Central memory CD8-positive, alpha-beta T cell (primary cell): ENCODE measurements at regions not wholly inside any gene's neighbourhood (a gene's known extent, or its start where the extent isn't known, plus 50 kb on each side); places are given as distances from the start of the nearest gene placed in this dataset.

Experiments
- ATAC-seq: fragments of 150-1000 bp; cut with Tn5 transposase; replicated peaks from 2 replicates; pipeline ENCODE4 v1.10.0; 2022; ENCODE audit warnings: mild to moderate bottlenecking, moderate FRiP score, moderate number of reproducible peaks; ENCODE audit not compliant: poor library complexity, severe bottlenecking; ENCODE audit errors: extremely low read depth
- DNase-seq, 2 donors: peaks; one replicate each; pipeline ENCODE4 v3.0.0; 2021; ENCODE audit warnings: low spot score in 2 of 2
- H3K27ac Mint-ChIP-seq: one replicate; pipeline ENCODE4 v1.8.0; 2022; ENCODE audit warnings: low read depth, mild to moderate bottlenecking, moderate library complexity, mixed read lengths
- H3K27me3 Mint-ChIP-seq: one replicate; pipeline ENCODE4 v1.8.0; 2022; ENCODE audit warnings: mixed read lengths
- H3K36me3 Mint-ChIP-seq: one replicate; pipeline ENCODE4 v1.8.0; 2022; ENCODE audit warnings: mild to moderate bottlenecking, moderate library complexity, mixed read lengths; ENCODE audit not compliant: insufficient read depth
- H3K4me1 Mint-ChIP-seq: one replicate; pipeline ENCODE4 v1.8.0; 2022; ENCODE audit warnings: mixed read lengths
- H3K4me3 Mint-ChIP-seq: one replicate; pipeline ENCODE4 v1.8.0; 2022; ENCODE audit warnings: mild to moderate bottlenecking, moderate library complexity, mixed read lengths
- H3K9me3 Mint-ChIP-seq: one replicate; pipeline ENCODE4 v1.8.0; 2022; ENCODE audit warnings: mixed read lengths

- DNase-seq = no peak
- Mint-ChIP-seq H3K9me3 (no peaks in the 10 kb centered on the region), H3K36me3 (no peaks in the 10 kb centered on the region), H3K4me3 (no peak overlapping the region), H3K27me3 (peaks cover 10% of the 10 kb centered on the region), H3K4me1 (no peaks in the 10 kb centered on the region), H3K27ac (no peak overlapping the region)
- ATAC-seq = no peak
Observed at GRCh38 chr19:30870876-30871275, 478.4 kb downstream of the TSHZ3 start.

DNA sequence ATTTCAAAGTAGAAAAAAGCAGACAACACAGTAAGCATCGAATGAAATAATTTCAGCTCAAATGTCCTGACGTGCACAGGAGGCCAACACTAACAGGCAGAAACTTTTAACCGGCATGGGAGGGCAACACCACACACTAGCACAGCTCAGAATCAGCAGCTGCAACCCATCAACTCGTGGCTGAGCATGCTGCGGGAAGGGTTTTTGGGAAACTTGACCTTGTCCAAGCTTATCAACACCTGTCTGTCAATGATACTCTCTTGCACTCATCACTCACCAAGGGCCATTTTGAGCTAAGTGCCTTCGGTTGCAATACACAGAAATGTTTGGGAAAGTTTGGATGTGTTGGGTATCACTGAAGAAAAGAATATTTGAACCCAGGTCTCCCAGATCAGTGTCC lies 483.7 kb downstream of the TSHZ3 start:
- no peaks in the 10 kb centered on the region for H3K36me3 Mint-ChIP-seq
- DNase-seq (no peak), ATAC-seq (no peak)
- H3K27ac Mint-ChIP-seq = no peak overlapping the region
- no peak overlapping the region for H3K4me3 Mint-ChIP-seq
- H3K9me3 Mint-ChIP-seq = no peaks in the 10 kb centered on the region
- no peaks in the 10 kb centered on the region for H3K4me1 Mint-ChIP-seq
- peaks cover 31% of the 10 kb centered on the region for H3K27me3 Mint-ChIP-seq

DNA sequence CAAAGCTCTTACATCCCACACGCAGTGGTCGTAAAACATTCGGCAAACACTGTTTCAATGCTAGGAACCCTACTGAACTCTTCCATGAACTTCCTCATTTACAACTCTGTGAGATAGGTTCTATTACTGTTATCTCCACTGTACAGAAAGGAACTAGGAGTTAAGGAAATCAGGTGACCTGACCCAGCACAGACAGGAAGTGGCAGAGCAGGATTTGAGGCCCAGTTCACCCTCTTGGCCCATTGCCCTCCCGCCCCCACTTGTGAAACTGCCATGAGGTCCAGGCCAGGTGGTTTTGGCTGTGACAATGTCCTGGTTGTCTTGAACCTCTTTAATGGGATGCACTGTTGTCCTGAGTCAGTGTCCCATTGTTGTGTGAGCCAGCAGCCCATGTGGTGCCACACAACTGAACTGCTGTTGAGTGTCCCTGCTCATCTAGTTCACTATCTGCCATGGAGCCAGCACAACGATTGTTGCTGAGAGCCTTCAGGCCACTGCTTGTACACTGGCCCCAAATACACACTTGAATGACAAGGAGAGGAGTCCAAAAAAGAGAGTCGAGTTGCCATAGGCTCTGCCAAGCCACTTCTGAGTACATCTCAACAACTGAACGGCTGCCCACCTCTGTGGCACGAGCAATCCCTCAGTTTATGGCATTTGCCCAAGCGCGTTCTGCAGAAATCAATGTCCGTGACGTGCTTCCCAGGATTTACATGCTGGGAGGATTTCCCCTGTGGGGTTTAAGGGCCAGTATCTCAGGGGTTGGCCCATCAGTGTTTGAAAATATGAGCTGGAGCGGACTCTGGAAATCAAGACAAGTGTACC lies 484.6 kb downstream of the TSHZ3 start:
- Mint-ChIP-seq H3K4me1 (no peaks in the 10 kb centered on the region), H3K36me3 (no peaks in the 10 kb centered on the region), H3K4me3 (no peak overlapping the region), H3K27me3 (peaks cover 34% of the 10 kb centered on the region), H3K9me3 (no peaks in the 10 kb centered on the region), H3K27ac (no peak overlapping the region)
- no peak for ATAC-seq
- DNase-seq = no peak

GRCh38 chr19:30862876-30863275 lies 486.4 kb downstream of the TSHZ3 start:
- ATAC-seq = no peak
- no peaks in the 10 kb centered on the region for H3K4me1 Mint-ChIP-seq
- peaks cover 38% of the 10 kb centered on the region for H3K27me3 Mint-ChIP-seq
- no peaks in the 10 kb centered on the region for H3K9me3 Mint-ChIP-seq
- H3K36me3 Mint-ChIP-seq = no peaks in the 10 kb centered on the region
- no peak overlapping the region for H3K4me3 Mint-ChIP-seq
- DNase-seq = no peak
- H3K27ac Mint-ChIP-seq = no peak overlapping the region

DNA sequence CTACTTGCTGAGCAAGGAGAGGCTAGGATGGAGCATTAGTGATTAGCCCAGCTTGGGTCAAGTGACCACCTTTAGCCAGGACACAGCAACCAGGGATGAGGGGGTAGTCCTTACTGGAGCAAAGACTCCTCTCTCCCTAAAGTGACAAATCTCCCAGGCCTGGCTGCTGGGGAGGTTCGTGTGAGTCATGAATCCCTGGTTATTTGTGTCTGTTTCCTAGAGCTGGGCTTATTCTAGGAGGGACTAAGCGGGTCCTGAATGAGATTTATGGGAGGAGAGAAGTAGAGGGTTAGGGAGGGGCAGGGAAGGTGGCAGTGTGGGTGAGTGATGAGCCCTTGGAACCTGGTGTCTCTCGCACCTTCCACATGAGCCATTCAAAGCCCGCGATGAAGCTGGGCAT lies 487.3 kb downstream of the TSHZ3 start:
- ATAC-seq (no peak), DNase-seq (no peak)
- Mint-ChIP-seq H3K4me1 (no peaks in the 10 kb centered on the region), H3K9me3 (no peaks in the 10 kb centered on the region), H3K4me3 (no peak overlapping the region), H3K27ac (no peak overlapping the region), H3K36me3 (no peaks in the 10 kb centered on the region), H3K27me3 (peaks cover 38% of the 10 kb centered on the region)

- no peak overlapping the region for H3K4me3 Mint-ChIP-seq
- H3K4me1 Mint-ChIP-seq = no peaks in the 10 kb centered on the region
- DNase-seq = no peak
- H3K27ac Mint-ChIP-seq = no peak overlapping the region
- no peak for ATAC-seq
- peaks cover 29% of the 10 kb centered on the region for H3K27me3 Mint-ChIP-seq
- no peaks in the 10 kb centered on the region for H3K9me3 Mint-ChIP-seq
- no peaks in the 10 kb centered on the region for H3K36me3 Mint-ChIP-seq
Observed at GRCh38 chr19:30857966-30858490, 485.8 kb downstream of the ZNF536 start.

DNA sequence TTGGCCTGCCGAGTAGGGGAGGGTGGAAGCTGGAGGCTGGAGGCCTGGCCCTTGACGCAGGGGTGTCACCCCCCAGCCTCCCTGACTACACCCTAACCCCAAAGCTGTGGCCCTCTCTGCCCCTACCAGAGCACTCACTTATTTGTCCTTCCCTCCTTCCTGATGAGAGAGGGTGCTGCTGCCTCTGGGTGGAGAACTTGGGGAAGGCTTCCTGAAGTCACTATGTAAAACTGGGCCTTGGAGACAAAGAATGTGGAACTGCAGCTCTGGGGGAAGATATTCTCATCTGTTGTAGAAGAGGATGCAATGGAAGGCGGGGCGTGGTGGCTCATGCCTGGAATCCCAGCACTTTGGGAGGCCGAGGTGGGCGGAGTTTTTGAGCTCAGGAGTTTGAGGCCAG lies 485.2 kb downstream of the ZNF536 start:
- no peaks in the 10 kb centered on the region for H3K9me3 Mint-ChIP-seq
- no peak overlapping the region for H3K4me3 Mint-ChIP-seq
- H3K4me1 Mint-ChIP-seq = no peaks in the 10 kb centered on the region
- no peak overlapping the region for H3K27ac Mint-ChIP-seq
- ATAC-seq (no peak), DNase-seq (no peak)
- peaks cover 23% of the 10 kb centered on the region for H3K27me3 Mint-ChIP-seq
- no peaks in the 10 kb centered on the region for H3K36me3 Mint-ChIP-seq

GRCh38 chr19:30856786-30857185 lies 484.6 kb downstream of the ZNF536 start:
- no peaks in the 10 kb centered on the region for H3K4me1 Mint-ChIP-seq
- H3K9me3 Mint-ChIP-seq = no peaks in the 10 kb centered on the region
- no peak for DNase-seq
- no peak overlapping the region for H3K27ac Mint-ChIP-seq
- H3K27me3 Mint-ChIP-seq = peaks cover 18% of the 10 kb centered on the region
- H3K36me3 Mint-ChIP-seq = no peaks in the 10 kb centered on the region
- ATAC-seq = no peak
- no peak overlapping the region for H3K4me3 Mint-ChIP-seq

DNA sequence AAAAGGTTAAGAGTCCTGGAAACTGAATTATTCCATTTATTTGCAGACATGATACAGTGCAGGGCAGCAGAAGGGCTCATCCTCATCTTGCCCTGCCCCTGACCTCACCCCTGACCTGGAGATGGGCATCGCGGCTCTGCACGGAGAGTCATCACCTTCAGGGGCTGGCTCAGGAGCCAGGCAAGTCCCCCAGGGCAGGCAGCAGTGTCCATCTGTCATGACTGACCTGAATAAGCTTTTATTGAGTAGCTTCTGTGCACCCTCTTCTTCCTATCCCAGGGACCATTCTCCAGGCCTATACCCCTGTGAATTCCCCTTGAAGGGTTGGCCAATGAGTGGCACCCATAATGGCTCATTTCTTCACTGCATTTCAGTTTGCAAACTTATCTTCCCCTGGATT lies 484.2 kb downstream of the ZNF536 start:
- no peak overlapping the region for H3K27ac Mint-ChIP-seq
- H3K36me3 Mint-ChIP-seq = no peaks in the 10 kb centered on the region
- H3K9me3 Mint-ChIP-seq = no peaks in the 10 kb centered on the region
- no peaks in the 10 kb centered on the region for H3K4me1 Mint-ChIP-seq
- H3K4me3 Mint-ChIP-seq = no peak overlapping the region
- no peak for DNase-seq
- peaks cover 14% of the 10 kb centered on the region for H3K27me3 Mint-ChIP-seq
- ATAC-seq = no peak

DNA sequence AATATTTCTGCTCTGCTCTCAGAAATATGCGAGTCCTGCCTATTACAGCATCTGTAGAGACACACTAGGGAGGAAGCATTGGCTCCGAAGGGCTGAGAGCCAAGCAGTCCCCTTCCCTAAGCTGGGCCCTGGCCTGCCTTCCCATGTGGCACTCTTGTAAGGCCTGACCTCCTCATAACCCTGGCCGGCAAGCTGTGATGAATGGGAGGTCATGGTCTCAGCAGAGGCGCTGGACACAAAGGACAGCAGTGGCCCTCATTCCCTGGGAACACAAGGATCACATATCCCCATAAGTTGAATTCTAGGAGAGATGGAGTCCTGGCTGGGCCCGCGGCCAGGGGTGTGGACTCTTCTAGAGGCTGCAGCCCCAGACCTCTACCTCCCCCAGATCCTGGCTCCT lies 483.3 kb downstream of the ZNF536 start:
- H3K36me3 Mint-ChIP-seq = no peaks in the 10 kb centered on the region
- H3K27me3 Mint-ChIP-seq = peaks cover 7% of the 10 kb centered on the region
- no peak for DNase-seq
- no peak for ATAC-seq
- no peaks in the 10 kb centered on the region for H3K9me3 Mint-ChIP-seq
- H3K27ac Mint-ChIP-seq = no peak overlapping the region
- H3K4me3 Mint-ChIP-seq = no peak overlapping the region
- H3K4me1 Mint-ChIP-seq = no peaks in the 10 kb centered on the region

DNA sequence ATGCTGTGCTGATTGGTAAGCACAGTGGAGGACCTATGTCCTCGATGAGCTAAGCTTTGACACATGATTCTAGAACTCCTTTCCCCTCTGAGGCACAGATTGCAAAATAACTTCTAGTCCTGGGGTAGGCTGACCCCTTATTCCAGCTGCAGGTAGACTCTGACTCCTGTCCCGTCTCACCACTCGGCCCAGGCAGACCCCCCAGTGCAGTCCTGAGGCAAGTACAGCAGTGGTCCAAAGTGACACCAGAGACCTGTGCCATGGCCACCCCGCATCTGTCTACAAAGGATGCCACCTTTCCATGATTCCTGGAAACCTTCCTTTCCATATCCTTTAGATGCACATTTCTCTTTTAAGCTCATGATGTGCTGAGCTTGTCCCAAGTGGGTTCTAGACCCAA lies 482.5 kb downstream of the ZNF536 start:
- Mint-ChIP-seq H3K4me1 (no peaks in the 10 kb centered on the region), H3K36me3 (no peaks in the 10 kb centered on the region), H3K9me3 (no peaks in the 10 kb centered on the region), H3K4me3 (no peak overlapping the region), H3K27ac (no peak overlapping the region), H3K27me3 (peaks cover 4% of the 10 kb centered on the region)
- DNase-seq = no peak
- no peak for ATAC-seq

GRCh38 chr19:30854207-30854606 lies 482.0 kb downstream of the ZNF536 start:
- Mint-ChIP-seq H3K4me1 (no peaks in the 10 kb centered on the region), H3K27me3 (no peaks in the 10 kb centered on the region), H3K9me3 (no peaks in the 10 kb centered on the region), H3K36me3 (no peaks in the 10 kb centered on the region), H3K27ac (no peak overlapping the region), H3K4me3 (no peak overlapping the region)
- DNase-seq (no peak), ATAC-seq (no peak)

GRCh38 chr19:30853036-30853435 lies 480.9 kb downstream of the ZNF536 start:
- no peak overlapping the region for H3K4me3 Mint-ChIP-seq
- ATAC-seq = no peak
- H3K36me3 Mint-ChIP-seq = no peaks in the 10 kb centered on the region
- no peak for DNase-seq
- no peaks in the 10 kb centered on the region for H3K9me3 Mint-ChIP-seq
- H3K4me1 Mint-ChIP-seq = no peaks in the 10 kb centered on the region
- H3K27me3 Mint-ChIP-seq = no peaks in the 10 kb centered on the region
- no peak overlapping the region for H3K27ac Mint-ChIP-seq
